ENCODE measurements at regions not wholly inside any gene's neighbourhood (a gene's known extent, or its start where the extent isn't known, plus 50 kb on each side); places are given as distances from the start of the nearest gene placed in this dataset.
"Not testable (repeated sequence)": the region's sequence is repeated elsewhere in the genome, so short reads cannot be mapped to it uniquely, and the experiment has no call there.

DNA sequence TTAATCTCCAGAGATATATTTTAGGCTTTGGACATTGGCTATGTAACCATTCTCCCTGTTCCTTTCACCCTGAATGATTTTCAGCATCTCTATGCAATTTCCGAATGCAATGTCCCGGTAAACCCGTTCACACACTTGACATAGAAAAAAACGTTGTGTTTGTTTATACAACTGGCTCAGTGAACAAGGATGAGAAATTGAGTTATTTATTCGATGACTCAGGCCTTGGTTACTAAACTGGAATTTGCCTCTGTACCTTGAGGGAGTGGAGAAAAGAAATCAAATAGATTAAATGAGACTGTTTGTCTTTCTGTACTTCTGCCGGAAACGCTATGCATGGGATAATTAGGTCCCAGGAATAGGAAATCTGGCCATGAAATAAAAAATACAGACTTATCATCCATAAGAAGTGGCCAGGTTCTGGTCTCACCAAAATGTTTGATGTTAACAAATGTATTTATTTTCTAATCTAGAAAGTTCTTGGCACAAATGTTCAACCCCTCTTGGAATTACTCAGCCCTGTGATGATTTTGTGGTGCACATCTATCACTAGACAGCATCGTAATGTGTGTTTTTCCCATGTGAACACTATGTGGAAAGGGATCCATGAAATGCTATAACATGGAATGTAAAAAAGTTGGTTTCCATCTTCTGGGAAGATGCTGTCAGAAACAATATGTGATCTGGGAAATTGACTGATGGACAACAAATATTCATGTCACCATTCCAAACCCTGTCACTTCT, 253.9 kb downstream of the DUSP10 start:
- no peak for DNase-seq

DNA sequence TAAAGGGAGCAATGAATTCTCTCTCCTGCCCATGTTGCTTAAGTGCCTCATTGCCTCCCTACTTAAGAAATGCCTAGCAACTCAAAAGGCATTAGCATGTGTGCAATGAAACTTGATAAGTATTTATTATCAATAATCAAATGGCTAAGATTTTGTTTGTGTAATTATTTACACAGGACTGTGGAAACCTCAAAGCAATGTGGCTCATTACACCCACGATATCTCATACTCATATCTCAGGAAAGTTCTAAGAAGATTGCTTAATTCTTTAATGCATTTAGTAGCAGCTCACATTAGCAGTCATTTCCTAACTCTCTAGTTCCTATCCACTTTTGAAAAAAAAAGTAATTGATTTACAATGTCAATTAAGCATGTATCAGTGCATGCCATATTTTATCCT, 253.3 kb downstream of the DUSP10 start:
- DNase-seq = no peak

DNA sequence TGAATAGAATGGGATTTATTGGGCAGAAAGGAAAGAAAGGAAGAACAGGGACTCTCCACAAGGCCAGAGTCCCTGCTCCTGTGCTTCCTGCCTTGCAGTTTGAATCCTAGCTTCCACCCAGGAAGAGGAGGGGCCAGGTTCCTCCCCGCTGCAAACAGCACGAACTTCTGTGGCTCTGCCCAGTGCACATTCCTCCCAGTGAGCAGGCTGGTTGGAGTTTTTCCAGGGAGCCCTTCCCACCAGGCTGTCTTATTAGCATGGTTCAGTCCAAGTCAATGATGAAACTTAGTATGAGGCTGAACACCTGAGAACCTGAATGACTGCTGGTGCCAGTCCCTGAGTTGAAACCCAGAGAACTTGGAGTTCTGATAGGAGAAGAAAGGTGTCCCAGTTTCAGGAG, 247.2 kb downstream of the DUSP10 start:
- no peak for DNase-seq

DNA sequence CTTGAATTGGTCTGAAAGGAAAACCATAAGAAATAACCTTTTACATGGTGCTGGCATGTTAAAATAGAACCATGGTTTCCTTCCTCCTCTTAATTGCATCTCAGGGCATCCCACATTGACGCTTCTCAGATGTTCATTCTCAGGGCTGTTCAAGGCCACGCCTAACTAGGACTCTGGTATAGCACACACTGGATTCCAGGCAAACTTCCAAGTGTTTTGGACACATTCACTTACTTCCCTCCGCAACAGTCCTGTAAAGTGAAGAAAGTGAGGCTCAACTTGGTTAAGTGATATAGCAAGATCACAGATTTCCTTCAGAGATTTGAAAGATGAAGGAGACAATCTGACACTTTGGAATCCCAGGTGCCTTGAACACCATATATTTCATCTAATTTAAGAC, 244.8 kb downstream of the DUSP10 start:
- DNase-seq = no peak

DNA sequence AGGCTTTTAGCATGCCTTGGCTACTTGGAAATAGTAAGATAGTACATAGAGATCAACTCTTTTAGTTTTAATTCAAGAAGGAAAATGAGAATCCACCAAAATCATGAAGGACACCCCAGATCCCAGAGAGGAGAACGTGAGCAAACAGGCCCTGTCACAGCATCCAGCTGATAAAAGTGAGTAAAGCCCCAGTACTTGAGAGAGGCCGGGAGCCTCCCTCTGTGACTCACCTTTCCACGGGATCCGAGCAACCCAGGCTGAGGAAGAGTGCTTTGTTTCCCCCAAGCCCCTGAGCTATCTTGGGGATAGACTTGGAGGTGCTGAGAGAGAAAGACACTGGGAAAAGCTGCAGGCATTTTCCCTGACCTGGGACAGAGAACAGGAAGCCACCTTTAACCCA, 238.6 kb downstream of the DUSP10 start:
- DNase-seq = no peak

GRCh38 chr1:221509575-221510355, 232.1 kb downstream of the DUSP10 start:
- no peak for DNase-seq

DNA sequence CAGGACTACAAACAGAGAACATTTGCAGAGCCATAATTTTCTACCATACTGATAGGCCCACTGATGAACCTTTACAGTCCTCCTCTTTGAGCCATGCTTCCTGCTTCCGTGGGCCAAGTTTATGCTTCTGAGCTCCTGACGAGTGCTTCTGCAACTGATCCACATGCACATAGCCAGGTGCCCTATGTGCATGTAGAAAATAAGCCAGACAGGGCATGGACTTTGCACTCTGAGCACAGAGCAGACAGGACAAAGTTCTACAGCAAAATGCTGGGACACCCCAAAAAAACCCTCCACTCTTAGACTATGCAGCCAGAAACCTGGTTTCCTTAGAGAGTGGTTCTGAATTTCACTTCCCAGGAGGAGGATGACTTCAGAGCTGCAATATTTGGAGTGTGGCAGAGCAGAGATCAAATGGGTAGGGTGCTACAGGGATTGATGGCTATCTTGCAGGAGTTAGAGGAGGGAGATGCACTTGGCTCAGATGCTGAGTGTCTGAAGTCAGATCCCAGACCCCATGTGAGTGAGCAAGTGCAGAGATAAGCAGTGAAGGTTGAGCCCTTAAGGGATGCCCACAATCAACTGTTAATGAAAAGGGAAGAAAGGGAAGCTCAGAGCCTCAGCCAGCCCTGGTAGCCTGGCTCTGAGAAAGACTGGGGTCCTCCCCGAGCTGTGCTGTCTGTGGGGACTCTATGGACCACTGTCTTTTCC, 230.9 kb downstream of the DUSP10 start:
- no peak for DNase-seq

DNA sequence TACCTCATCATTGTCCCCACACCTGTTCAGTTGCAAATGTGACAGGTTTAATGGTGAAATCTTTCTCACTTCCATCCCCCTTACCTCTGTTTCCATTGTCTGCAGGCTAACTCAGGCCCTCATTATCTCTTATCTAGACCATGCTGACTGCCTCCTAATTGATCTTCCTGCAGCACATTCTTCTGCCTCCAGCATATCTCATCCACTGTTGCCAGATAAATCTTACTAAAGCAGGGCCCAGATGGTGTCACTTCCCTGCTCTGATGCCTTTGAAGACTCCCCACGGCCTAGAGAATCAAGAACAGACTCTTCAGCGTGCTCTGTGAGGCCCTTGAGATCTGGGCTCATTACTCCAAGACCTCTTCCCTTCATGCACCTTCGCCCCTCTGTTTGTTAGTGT, 230.1 kb downstream of the DUSP10 start:
- DNase-seq = no peak

DNA sequence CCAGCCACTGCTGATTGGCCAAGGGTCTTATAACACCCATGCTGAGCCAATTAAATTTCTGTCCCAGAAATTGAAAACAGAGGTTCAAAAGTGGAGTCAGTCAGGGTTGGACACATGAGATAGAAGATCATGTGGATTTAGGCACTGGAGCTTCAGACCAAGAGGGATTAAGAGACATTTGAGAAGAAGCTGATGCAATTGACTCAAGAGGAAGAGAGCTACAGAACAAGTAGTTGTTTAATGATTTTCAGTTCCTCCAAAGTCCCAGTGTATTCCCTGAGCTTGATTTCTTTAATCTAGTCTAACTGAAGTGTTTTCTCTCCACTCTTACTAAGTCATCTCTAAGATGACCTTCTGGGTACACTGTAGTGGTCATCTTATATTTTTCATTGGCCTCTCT, 227.1 kb downstream of the DUSP10 start:
- DNase-seq = no peak

- DNase-seq = no peak
Measured at GRCh38 chr1:221515496-221515895, 226.4 kb downstream of the DUSP10 start.

- no peak for DNase-seq
Measured at GRCh38 chr1:221517961-221518360, 223.9 kb downstream of the DUSP10 start.

- no peak for DNase-seq
Measured at GRCh38 chr1:221520250-221520649, 221.6 kb downstream of the DUSP10 start.

DNA sequence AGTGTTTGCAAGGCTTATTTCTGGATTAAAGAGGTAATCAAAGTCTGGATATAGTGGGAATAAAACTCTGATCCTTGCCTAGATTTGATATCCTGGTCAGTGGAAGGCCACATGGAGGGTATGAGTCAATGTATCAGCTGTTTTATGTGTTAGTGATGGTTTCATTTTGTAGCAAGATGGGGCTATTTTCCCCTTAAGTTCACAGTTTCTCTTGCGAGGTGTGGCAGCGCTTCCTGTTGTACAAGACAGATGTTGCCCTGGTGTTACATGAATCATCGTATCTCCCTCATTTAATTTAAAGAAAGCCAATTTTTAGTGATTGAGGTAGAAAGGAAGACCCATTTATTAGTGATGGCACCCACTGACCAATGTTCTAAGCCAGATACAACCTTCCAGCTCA, 220.2 kb downstream of the DUSP10 start:
- DNase-seq = no peak

DNA sequence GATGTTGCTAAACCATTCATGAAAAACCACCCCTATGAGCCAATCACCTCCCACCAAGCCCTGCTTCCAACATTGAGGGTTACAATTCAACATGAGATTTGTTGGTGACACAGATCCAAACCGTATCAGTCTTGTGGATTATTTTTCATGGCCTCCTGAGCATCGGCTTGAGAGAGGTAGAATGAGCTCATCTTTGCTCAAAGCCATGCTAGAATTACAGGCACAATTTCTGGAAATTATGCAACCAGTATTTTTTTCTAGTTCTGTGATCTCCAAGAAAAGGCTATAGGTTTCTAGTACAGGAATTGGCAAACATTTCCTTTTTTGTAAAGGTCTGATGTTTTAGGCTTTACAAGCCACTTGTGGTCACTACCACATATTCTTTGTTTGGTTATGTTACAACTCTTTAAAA, 219.4 kb downstream of the DUSP10 start:
- no peak for DNase-seq

- DNase-seq = no peak
Measured at GRCh38 chr1:221525749-221526148, 216.1 kb downstream of the DUSP10 start.

DNA sequence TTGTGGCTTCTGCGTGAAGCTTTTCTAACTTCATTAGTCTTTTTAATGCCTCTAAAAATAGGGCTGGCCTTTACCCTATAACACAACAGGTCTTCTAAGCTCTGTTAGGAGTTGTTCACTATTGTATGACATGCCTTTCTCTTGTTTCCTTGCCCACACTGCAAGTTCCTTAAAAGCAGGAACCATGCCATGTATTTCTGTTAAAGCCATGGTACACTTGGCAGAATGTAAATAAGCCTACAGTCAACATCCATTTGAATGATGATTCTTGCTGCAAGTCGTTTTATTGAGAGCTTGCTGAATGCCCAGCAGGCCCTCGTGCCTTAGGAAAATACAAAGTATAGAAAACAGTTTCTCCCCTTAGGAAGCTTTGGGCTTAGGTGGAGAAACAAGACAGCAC, 214.6 kb downstream of the DUSP10 start:
- no peak for DNase-seq

DNA sequence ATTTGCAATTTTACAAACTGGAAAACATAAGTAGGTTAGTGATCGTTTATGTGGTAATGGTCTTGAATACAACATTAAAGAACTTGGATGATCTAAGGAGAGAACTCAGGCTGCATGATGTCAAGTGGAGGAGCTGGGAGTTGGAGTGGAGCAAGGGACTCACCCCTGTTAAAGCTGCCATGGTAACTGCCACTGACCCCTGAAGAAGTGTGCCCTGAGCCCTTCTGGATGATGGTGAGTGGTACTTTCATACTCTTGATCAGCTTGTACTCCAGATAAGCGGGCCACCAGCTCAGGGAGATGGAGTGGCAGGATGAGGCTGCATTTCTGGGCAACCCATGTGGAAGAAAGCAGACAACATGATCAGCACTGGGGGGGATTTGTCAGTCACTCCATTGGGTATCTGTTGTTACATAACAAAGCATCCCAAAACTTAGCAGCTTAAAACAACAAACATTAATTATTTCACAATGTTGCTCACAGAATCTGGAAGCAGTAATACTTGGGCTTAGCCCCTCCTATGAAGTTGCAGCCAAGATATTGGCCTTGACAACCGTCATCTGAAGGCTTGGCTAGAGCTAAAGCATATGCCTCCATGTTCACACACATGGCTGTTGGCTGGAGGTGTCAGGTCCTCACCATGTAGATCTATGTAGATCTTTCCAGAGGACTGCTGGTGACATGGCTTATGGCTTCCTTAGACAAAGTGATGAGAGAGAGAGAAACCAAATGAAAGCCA, 213.8 kb downstream of the DUSP10 start:
- no peak for DNase-seq

DNA sequence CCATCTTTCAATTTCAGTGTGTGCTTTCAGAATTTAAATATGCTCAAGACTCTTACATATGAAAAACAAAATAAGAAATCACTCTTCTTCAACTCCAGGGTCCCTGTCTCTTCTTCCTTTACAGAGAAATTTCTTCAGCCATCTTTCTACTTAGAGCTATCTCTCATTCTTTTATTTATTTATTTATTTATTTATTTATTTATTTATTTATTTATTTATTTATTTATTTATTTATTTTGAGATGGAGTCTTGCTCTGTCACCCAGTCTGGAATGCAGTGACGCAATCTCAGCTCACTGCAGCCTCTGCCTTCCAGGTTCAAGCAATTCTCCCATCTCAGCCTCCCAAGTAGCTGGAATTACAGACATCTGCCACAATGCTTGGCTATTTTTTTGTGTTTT, 211.7 kb downstream of the DUSP10 start:
- DNase-seq = not testable (repeated sequence)

DNA sequence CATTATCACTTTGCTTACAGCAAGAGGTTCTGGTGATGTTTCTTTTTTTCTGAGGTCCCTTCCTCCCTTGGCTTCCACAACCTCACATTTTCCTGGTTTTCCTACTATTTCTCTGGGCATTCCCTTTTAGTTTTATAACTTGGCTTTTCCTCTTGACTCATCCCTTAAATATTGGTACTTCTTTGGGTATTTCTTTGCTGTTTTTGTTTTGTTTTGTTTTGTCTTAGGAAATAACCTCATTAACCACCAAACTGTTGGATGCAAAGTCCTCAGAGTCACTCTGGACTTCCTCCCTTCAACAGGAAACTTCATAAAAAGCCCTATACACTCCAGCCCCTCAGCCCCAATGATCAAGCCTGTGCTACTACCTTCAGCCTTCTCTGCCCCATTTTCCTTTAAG, 211.1 kb downstream of the DUSP10 start:
- no peak for DNase-seq

DNA sequence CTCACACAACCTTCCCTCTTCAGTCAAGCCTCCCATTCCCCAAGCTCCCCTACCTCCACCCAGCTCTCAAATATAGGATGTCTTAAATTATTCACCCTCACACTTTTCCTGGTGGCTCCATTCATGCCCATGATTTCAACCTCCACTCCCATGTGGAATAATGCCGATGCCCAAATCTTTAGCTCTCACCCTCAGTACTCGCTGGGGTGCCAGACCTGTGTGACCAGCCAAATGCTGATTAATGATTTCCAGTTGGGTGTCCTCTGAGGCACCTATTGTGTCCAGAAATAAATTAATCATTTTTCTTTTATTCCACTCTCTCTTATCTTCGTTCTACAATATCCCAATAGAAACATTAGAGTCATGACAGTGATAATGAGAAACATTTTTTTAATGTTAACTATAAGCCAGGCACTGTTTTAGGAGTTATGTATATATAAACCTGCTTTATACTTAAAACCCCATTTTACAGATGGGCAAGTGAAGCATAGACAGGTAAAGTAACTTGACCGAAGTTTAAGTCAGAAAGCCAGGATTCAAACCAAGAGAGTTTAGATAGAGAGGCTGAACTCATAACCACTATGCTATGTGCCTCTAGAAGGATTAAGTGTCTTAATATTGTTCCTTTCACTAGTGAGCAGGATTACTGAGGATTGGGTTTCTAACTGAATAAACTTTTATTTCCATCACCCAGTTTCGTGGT, 209.7 kb downstream of the DUSP10 start:
- DNase-seq = no peak

- DNase-seq = no peak
Measured at GRCh38 chr1:221541296-221541695, 200.6 kb downstream of the DUSP10 start.

- no peak for DNase-seq
Measured at GRCh38 chr1:221543529-221544120, 198.3 kb downstream of the DUSP10 start.
